ENCODE measurements at regions not wholly inside any gene's neighbourhood (a gene's known extent, or its start where the extent isn't known, plus 50 kb on each side); places are given as distances from the start of the nearest gene placed in this dataset.

GRCh38 chr22:22129387-22129786 is 115.2 kb upstream of the VPREB1 start:
- TF ChIP-seq CTCF (IDR thresholded peaks at IDR 0.05) (no peak), POLR2A (IDR thresholded peaks at IDR 0.05) (no peak)

Data from Peyer's patch (tissue), 4 donors.